Activated naive CD4-positive, alpha-beta T cell treated with anti-CD3 and anti-CD28 coated beads, Interleukin-2, amount 10 ng/mL, durations not matched to agents 7 days and 5 days (primary cell): ENCODE measurements at regions not wholly inside any gene's neighbourhood (a gene's known extent, or its start where the extent isn't known, plus 50 kb on each side); places are given as distances from the start of the nearest gene placed in this dataset.

Experiments used
- CTCF ChIA-PET: fragments of 350-600 bp; sonication (Branson Sonifier 250); formaldehyde crosslinking; loops from one replicate; lab custom pipeline; 2021; ENCODE audit warnings: antibody characterized with exemption; lab: Charles Lee
- DNase-seq: peaks from one replicate; pipeline ENCODE4 v3.0.0-alpha.2; 2020
- H3K27ac Mint-ChIP-seq: one replicate; pipeline ENCODE4 v1.8.0; 2021; ENCODE audit warnings: mild to moderate bottlenecking, moderate library complexity, mixed read lengths
- H3K27me3 Mint-ChIP-seq: one replicate; pipeline ENCODE4 v1.8.0; 2021; ENCODE audit warnings: mild to moderate bottlenecking, mixed read lengths
- H3K36me3 Mint-ChIP-seq: one replicate; pipeline ENCODE4 v1.8.0; 2021; ENCODE audit warnings: mixed read lengths
- H3K4me1 Mint-ChIP-seq: one replicate; pipeline ENCODE4 v1.8.0; 2021; ENCODE audit warnings: mixed read lengths
- H3K4me3 Mint-ChIP-seq: one replicate; pipeline ENCODE4 v1.8.0; 2021; ENCODE audit warnings: mild to moderate bottlenecking, moderate library complexity, mixed read lengths
- H3K9me3 Mint-ChIP-seq: one replicate; pipeline ENCODE4 v1.8.0; 2021; ENCODE audit warnings: mixed read lengths

DNA sequence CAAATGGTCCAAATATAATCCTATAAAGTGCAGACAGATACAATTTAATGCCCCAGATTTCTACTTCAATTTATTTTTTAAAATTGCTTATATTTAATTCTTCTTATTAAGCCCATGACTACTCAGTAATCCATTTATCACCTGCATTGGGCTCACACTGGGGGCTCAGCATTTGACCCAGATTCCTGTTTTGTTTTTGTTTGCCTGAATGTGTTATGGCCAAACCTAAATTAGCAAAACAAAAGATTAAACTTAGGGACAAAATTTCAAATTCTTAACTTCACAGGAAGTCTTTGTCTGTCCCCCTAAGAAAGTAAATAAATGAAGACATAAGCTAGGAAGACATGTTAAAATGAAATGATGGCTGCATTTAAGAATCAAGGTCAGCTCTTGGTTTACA lies 322.3 kb downstream of the RMST start:
- H3K4me1 Mint-ChIP-seq = no peaks in the 10 kb centered on the region
- CTCF ChIA-PET = no interaction called here

DNA sequence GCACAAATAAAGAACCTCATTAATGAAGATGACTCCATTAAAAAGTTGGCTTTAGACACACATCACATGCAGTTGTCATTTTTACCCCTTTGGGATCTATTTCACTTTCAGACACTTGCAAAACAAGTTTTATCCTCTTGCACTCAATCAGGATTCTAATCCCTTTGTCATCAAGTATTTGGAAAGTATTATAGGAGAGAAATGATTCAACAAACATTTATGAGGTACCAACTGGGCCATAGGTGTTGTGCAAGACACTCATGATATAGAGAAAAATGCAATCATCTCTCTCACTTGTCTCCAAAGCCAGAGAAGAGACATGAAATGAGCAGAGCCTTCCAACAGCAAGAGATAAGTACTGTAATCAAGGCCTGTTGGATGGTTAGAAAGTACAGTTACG lies 327.7 kb downstream of the RMST start:
- no peak for DNase-seq
- CTCF ChIA-PET = no interaction called here
- H3K4me1 Mint-ChIP-seq = no peaks in the 10 kb centered on the region
- no peaks in the 10 kb centered on the region for H3K36me3 Mint-ChIP-seq
- no peak overlapping the region for H3K27ac Mint-ChIP-seq
- H3K4me3 Mint-ChIP-seq = no peak overlapping the region
- peaks cover 9% of the 10 kb centered on the region for H3K9me3 Mint-ChIP-seq
- H3K27me3 Mint-ChIP-seq = no peaks in the 10 kb centered on the region

More for the DNA sequence above, 322.3 kb downstream of the RMST start:
- Mint-ChIP-seq H3K27ac (no peak overlapping the region), H3K27me3 (no peaks in the 10 kb centered on the region), H3K36me3 (no peaks in the 10 kb centered on the region), H3K9me3 (no peaks in the 10 kb centered on the region), H3K4me3 (no peak overlapping the region)
- DNase-seq = no peak

DNA sequence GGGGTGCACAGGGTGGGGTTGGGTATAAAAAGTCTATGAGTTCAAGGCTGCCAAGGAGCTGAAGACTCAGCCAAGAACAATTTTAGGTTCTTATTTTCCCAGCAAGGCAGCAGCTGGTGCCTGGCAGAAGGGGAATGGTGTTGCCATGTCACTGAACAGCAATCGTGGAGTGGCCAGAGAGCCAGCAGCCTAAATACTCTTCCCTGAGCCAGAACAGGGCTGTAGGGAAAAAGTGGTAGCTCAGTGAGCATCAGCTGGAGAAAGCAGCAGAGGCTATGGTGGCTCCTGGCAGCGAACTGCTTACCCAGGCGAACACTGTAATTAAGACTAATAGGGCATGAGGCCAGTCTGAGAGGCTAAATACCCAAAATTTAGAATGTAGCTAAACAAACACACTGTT lies 334.9 kb downstream of the RMST start:
- Mint-ChIP-seq H3K9me3 (peaks cover 5% of the 10 kb centered on the region), H3K27me3 (no peaks in the 10 kb centered on the region), H3K4me1 (no peaks in the 10 kb centered on the region), H3K4me3 (no peak overlapping the region), H3K36me3 (no peaks in the 10 kb centered on the region), H3K27ac (no peak overlapping the region)
- CTCF ChIA-PET = no interaction called here
- DNase-seq = no peak

DNA sequence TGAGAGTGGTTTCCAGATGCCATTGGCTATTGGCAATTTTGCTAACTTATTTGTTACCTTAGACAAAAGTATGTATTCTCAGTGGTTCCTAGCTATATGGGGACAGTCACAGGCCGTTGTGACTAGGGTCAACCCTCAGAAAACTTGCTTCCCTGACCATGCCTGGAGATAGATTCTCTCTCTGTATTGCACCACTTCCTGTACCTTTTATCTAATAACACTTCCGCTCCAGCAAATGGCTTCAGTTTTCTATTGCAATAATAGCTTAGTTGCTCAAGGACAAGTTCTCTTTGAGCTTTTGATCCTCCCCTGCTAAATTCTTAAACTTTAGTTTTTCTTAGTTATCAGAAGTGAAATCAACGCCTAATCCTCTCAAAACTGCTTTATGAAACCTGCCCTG lies 338.0 kb downstream of the RMST start:
- H3K27ac Mint-ChIP-seq = no peak overlapping the region
- H3K36me3 Mint-ChIP-seq = no peaks in the 10 kb centered on the region
- CTCF ChIA-PET = no interaction called here
- no peak overlapping the region for H3K4me3 Mint-ChIP-seq
- H3K27me3 Mint-ChIP-seq = no peaks in the 10 kb centered on the region
- H3K9me3 Mint-ChIP-seq = peaks cover 3% of the 10 kb centered on the region
- no peaks in the 10 kb centered on the region for H3K4me1 Mint-ChIP-seq
- no peak for DNase-seq

DNA sequence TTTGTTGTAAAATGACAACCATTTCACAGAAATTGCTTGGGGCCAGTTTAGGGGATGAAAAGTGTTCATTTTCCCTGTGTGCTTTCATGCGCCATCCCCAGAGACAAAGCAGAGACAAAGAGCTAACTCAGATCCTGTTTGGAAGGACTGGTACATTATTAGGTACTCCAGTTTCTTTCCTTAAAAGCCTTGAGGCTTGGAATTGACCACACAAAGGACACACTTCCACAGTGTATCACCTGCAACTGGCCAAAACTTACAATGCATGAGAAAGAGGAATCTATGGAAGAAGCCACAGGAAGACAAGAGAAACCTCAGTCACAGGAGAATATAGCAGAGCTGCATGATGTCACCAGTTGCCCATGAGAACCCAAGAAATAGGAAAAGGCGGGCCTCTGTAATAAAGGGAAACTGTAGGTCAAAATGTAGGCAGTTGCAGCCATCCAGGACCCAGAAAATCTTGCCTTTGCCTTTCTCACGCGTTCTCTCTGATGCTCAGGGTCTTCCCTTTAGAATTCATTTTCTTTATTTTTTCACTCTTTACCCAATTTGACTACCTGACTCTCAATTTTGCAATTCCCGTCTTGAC lies 339.0 kb downstream of the RMST start:
- H3K4me1 Mint-ChIP-seq = no peaks in the 10 kb centered on the region
- no peaks in the 10 kb centered on the region for H3K36me3 Mint-ChIP-seq
- no peak for DNase-seq
- no peak overlapping the region for H3K27ac Mint-ChIP-seq
- no peaks in the 10 kb centered on the region for H3K27me3 Mint-ChIP-seq
- CTCF ChIA-PET = no interaction called here
- H3K9me3 Mint-ChIP-seq = peaks cover 3% of the 10 kb centered on the region
- H3K4me3 Mint-ChIP-seq = no peak overlapping the region

DNA sequence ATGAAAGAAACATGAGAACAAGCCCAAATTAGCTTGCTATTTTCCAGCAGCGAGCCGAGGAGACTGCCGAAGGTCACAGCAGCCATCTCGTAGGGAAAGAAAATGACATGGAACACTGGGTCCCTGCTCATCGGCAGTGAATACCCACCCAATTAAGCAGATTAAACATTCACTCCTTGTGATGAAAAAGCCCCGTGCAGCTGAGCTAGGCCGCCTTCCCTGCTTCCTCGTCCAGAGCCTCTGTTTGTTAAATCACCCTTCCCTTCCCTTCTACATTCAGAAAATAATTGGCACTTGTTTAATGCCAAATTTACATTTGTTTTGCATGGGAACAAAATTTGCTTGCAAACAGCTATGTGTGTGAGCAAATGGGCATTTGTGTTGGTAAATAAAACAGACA lies 342.5 kb downstream of the RMST start:
- CTCF ChIA-PET = no interaction called here
- Mint-ChIP-seq H3K27me3 (no peaks in the 10 kb centered on the region), H3K4me3 (no peak overlapping the region), H3K4me1 (no peaks in the 10 kb centered on the region), H3K27ac (no peak overlapping the region), H3K36me3 (no peaks in the 10 kb centered on the region), H3K9me3 (peaks cover 5% of the 10 kb centered on the region)
- DNase-seq = no peak

DNA sequence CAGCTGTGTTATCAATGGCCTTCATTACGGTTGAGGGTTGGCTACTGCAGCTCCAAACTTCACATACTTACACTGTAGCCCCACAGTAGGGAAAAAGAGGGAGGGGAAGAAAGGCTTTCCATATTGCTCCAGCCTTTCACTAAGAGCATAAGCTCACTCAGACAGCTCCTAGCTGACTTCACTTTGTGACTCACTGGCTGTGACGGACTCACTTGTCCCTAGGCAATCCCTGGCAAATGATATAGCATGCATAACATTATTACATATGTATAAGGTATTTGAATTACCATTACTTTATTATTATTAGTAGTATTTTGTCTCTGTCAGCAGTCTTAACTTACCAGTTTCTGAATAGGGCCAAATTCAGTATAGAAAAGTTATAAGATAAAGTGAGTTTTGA lies 350.7 kb downstream of the RMST start:
- DNase-seq = no peak
- H3K4me3 Mint-ChIP-seq = no peak overlapping the region
- CTCF ChIA-PET = no interaction called here

DNA sequence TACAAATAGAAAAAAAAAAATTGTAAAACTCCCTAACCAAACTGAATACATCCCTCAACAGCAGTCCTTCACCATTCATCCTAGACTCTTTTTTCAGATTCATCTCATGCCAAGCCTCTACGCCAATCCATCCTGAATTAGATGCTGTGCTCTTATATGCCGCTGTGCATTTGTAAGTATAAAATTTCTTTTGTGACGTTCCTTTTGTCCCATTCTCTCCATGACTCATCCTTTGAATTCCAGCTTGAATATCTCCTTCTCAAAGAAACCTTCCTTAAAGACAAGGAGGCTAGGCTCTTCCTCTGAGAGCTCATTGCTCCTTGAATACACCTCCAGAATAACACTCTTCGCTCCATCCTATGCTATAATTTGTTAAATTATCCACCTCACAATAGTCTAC lies 359.2 kb downstream of the RMST start:
- H3K36me3 Mint-ChIP-seq = no peaks in the 10 kb centered on the region
- H3K27ac Mint-ChIP-seq = no peak overlapping the region
- H3K4me1 Mint-ChIP-seq = no peaks in the 10 kb centered on the region
- H3K27me3 Mint-ChIP-seq = no peaks in the 10 kb centered on the region
- CTCF ChIA-PET = no interaction called here
- H3K4me3 Mint-ChIP-seq = no peak overlapping the region
- DNase-seq = no peak
- H3K9me3 Mint-ChIP-seq = no peaks in the 10 kb centered on the region

More for the DNA sequence above, 350.7 kb downstream of the RMST start:
- peaks cover 2% of the 10 kb centered on the region for H3K9me3 Mint-ChIP-seq
- no peak overlapping the region for H3K27ac Mint-ChIP-seq
- H3K27me3 Mint-ChIP-seq = no peaks in the 10 kb centered on the region
- H3K36me3 Mint-ChIP-seq = no peaks in the 10 kb centered on the region
- H3K4me1 Mint-ChIP-seq = no peaks in the 10 kb centered on the region

DNA sequence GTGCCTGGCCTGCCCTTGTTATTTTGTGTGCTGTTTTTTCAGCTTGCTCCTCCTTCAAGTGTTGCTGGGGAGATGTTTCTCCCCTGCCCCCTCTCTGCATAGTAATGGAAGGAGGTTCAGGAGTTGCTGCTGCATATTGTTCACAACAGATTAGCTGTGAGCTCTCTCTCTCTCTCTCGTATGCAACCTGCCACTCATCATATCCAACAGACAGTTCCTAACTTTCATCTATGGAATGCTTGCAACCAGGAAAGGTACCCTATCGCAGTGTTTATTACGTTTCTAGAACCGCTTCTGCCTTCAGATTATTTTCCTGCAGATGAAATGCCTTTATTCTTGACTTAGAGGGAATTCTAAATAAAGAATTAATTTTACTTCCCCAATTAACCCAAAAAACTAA lies 372.9 kb downstream of the RMST start:
- no peaks in the 10 kb centered on the region for H3K27me3 Mint-ChIP-seq
- H3K4me1 Mint-ChIP-seq = no peaks in the 10 kb centered on the region
- CTCF ChIA-PET = no interaction called here
- no peak overlapping the region for H3K27ac Mint-ChIP-seq
- no peak overlapping the region for H3K4me3 Mint-ChIP-seq
- no peaks in the 10 kb centered on the region for H3K36me3 Mint-ChIP-seq
- H3K9me3 Mint-ChIP-seq = no peaks in the 10 kb centered on the region
- DNase-seq = no peak

DNA sequence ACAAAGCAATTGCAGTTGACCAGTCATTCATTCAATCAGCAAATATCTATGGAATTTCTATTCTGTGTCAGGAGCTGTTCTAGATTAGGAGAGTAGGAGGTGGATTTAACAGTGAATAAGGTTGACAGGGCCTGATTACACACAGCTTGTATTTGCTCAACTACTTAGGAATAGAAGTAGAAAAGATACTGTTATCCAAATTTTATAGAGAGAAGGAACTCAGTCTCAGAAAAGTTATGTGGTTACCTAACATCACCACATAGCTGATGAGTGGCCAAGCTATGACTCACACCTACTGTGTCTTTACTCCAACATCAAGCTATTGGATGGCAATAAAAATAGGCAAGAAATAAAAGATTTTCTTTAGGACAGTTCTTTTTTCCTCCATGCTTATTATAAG lies 374.8 kb downstream of the RMST start:
- CTCF ChIA-PET = no interaction called here
- no peaks in the 10 kb centered on the region for H3K9me3 Mint-ChIP-seq
- no peak for DNase-seq
- no peak overlapping the region for H3K27ac Mint-ChIP-seq
- no peaks in the 10 kb centered on the region for H3K27me3 Mint-ChIP-seq
- H3K4me3 Mint-ChIP-seq = no peak overlapping the region
- no peaks in the 10 kb centered on the region for H3K36me3 Mint-ChIP-seq
- H3K4me1 Mint-ChIP-seq = no peaks in the 10 kb centered on the region

DNA sequence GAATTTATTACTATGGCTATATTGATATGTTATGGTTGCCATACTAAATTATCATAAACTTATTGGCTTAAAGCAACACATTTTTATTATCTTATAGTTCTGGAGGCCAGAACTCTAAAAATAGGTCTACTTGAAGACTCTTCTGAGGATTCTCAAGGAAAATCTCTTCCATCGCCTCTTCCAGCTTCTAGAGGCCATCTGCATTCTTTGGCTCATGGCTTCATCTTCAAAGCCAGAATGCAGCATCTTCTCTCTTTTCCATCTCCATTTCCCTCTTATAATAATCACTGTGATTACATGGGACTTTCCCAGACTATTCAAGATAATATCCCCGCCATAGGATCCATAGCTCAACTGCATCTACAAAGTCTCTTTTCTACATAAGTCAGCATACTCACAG lies 385.4 kb downstream of the RMST start:
- Mint-ChIP-seq H3K4me1 (no peaks in the 10 kb centered on the region), H3K9me3 (no peaks in the 10 kb centered on the region), H3K27ac (no peak overlapping the region), H3K36me3 (no peaks in the 10 kb centered on the region), H3K4me3 (no peak overlapping the region), H3K27me3 (no peaks in the 10 kb centered on the region)
- DNase-seq = no peak
- CTCF ChIA-PET = no interaction called here

DNA sequence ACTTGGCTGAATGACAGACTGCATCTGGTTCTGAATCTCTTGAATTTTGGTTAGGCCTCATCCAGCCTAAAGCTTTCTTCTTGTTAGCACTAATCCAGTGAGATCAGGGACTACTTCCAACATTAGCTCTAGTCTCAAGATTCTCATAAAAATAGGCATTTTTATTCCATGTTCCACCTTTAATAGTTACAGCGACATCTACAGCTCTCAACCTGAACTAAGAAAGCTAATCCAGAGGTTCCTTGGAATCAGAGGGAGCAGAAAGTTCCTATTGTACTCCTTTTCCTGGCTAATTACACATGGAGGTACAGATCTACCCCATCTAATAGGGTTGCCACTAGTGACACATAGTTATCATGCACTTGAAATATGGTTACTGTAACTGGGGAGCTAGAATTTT lies 391.9 kb downstream of the RMST start:
- CTCF ChIA-PET = no interaction called here
- no peak for DNase-seq
- no peaks in the 10 kb centered on the region for H3K9me3 Mint-ChIP-seq
- no peaks in the 10 kb centered on the region for H3K27me3 Mint-ChIP-seq
- H3K36me3 Mint-ChIP-seq = no peaks in the 10 kb centered on the region
- H3K4me3 Mint-ChIP-seq = no peak overlapping the region
- no peak overlapping the region for H3K27ac Mint-ChIP-seq
- H3K4me1 Mint-ChIP-seq = no peaks in the 10 kb centered on the region

DNA sequence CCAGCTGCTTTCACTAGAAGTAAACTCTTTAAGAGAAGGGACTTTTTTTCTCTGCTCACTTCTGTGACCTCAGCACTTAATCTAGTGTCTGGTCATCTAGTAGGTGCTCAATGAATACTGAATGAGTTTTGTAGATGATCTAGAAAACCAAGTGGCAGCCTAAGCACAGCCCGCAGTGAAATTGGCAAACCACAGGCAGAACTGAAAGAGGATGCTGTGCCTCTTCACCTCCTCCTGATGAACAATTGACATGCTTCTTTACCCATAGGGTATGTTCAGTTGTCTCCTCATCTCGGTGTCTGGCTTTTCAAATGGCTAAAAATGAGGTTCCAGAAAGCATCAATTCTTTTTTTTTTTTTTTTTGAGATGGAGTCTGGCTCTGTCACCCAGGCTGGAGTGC lies 399.5 kb downstream of the RMST start:
- Mint-ChIP-seq H3K27ac (no peak overlapping the region), H3K4me3 (no peak overlapping the region), H3K36me3 (no peaks in the 10 kb centered on the region), H3K9me3 (peaks cover 4% of the 10 kb centered on the region), H3K4me1 (no peaks in the 10 kb centered on the region), H3K27me3 (no peaks in the 10 kb centered on the region)
- CTCF ChIA-PET = no interaction called here
- DNase-seq = no peak

DNA sequence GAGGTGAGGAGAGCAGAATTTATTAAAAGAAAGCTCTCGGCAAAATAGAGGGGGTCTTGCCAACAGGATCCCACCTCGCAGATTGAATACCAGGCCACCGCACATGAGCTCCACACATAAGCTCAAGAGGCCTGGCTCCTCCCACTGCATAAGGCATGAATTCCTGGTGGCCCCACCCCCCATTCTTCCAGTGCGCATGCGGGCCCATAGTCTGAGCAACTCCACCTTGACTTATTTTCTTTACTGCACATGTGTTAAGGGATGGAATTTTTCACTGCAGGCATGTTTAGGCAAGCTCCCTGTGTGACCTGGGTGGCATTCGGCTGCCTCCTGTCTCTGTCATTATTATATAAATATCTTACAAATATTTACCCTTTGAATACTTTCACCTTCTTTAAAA lies 412.5 kb downstream of the RMST start:
- no peak overlapping the region for H3K4me3 Mint-ChIP-seq
- no peak overlapping the region for H3K27ac Mint-ChIP-seq
- H3K27me3 Mint-ChIP-seq = no peaks in the 10 kb centered on the region
- CTCF ChIA-PET = no interaction called here
- H3K9me3 Mint-ChIP-seq = peaks cover 6% of the 10 kb centered on the region
- H3K4me1 Mint-ChIP-seq = no peaks in the 10 kb centered on the region
- no peaks in the 10 kb centered on the region for H3K36me3 Mint-ChIP-seq
- DNase-seq = no peak

DNA sequence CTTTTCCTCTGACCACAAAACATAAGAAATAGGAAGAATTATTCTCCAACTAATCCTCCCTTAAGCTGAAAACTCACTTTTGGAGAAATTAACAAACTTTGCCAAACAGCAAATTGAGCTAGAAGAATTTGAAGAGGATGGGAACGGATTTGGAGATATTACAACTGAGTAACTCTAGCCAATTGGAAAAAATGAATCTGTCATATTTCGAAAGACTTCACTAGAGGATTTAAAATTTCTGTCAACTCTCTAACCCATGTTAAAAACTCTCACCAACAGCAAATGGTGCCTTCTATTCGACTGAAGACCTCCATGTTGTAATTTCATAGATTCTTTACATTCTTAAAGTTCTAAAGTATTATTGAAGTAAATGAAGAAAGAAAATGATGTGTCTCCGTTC lies 414.2 kb downstream of the RMST start:
- Mint-ChIP-seq H3K27ac (no peak overlapping the region), H3K36me3 (no peaks in the 10 kb centered on the region), H3K9me3 (peaks cover 10% of the 10 kb centered on the region), H3K4me1 (no peaks in the 10 kb centered on the region), H3K27me3 (no peaks in the 10 kb centered on the region), H3K4me3 (no peak overlapping the region)
- CTCF ChIA-PET = no interaction called here
- DNase-seq = no peak

DNA sequence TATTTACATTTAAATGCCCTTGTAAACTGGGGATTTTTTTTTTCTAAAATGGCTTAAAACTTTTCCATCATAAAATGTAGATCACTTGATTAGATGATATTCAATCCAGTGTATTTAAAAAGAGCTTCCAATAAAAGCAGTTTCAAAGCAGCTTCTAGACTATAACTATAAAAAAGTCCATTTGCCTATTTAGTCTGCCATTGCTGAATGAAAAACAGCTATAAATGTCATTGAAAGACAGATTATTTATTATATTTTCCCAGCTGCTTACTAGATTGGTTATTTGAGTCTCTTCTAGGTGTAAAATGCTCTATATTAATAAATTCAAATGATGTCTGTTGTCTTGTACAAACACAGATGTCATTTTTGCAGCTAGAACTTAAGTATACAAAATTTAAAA lies 414.8 kb downstream of the RMST start:
- no peak overlapping the region for H3K27ac Mint-ChIP-seq
- CTCF ChIA-PET = no interaction called here
- peaks cover 10% of the 10 kb centered on the region for H3K9me3 Mint-ChIP-seq
- no peaks in the 10 kb centered on the region for H3K36me3 Mint-ChIP-seq
- H3K27me3 Mint-ChIP-seq = no peaks in the 10 kb centered on the region
- no peak for DNase-seq
- no peaks in the 10 kb centered on the region for H3K4me1 Mint-ChIP-seq
- no peak overlapping the region for H3K4me3 Mint-ChIP-seq
